AG08395 (cell line): ENCODE measurements at regions not wholly inside any gene's neighbourhood (a gene's known extent, or its start where the extent isn't known, plus 50 kb on each side); places are given as distances from the start of the nearest gene placed in this dataset.
A peak's percentile ranks its signal among the peaks of the same experiment; 100 is the strongest.
"Not testable (repeated sequence)": the region's sequence is repeated elsewhere in the genome, so short reads cannot be mapped to it uniquely, and the experiment has no call there.

Source experiments
- DNase-seq: peaks from one replicate; pipeline ENCODE4 v3.0.0; 2012; ENCODE audit warnings: mixed read lengths, low spot score

DNA sequence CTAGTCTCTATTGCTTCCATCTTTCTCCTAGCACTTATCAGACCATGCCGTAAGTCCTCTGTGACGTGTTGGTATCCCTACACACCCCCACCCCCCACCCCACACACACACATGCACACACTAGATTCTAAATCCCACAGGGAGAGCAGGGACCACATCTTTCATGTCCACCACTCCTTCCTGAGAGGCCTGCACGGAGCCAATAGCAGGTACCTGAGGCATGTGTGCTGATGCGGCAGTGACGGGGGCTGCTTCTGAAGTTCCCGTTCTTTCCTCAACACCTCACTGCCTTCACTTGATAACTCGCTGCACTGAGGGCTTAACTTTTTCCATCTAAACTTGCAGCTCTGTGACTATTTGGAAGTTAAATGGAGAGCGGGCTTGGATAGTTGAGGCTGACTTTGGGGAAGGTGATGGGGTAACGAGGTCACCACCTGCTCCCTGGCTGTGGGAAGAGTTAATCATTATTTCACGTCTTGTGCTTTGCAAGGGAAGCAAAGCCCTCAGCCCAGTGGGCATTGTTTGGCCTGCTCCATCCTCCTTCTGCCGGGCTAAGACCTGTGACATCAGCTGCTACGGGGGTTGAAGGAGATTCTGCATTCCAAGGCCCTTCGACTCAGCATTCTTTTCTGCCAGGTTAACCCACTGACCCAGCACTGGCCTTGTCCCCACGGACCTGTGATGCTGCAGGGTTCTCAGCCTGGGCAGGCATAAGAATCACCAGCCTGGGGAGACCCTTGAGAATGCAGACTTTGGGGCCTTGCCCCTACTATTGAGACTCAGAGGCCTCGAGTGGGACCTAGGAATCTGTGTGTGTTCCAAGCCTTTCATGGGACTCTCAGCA is 187.8 kb downstream of the ANKRD60 start:
- no peak for DNase-seq

GRCh38 chr20:58039274-58040092 is 189.0 kb downstream of the ANKRD60 start:
- no peak for DNase-seq

DNA sequence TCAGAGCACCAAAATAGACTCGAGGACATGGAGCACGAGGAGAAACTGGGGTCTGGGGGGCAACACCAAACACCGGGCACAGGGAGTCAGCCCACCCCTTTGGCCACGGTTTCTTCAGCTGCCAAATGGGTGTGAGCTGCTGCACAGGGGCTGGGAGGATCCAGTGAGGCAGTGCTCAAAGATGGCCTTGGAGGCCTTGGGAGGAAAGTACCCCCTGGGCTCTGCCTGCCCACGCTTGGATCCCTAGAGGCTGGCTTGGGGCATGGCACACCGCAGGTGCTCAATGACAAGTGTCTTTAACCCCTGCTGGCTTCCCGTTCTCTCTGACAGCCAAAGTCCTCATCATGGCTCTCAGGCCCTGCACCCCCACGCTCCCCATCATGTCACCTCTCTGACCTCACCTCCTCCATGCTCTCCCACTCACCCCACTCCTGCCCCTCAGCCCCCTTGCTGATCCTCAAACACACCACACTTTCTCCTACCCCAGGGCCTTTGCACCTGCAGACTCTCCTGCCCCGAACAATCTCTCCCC is 190.3 kb downstream of the ANKRD60 start:
- DNase-seq: no peak

DNA sequence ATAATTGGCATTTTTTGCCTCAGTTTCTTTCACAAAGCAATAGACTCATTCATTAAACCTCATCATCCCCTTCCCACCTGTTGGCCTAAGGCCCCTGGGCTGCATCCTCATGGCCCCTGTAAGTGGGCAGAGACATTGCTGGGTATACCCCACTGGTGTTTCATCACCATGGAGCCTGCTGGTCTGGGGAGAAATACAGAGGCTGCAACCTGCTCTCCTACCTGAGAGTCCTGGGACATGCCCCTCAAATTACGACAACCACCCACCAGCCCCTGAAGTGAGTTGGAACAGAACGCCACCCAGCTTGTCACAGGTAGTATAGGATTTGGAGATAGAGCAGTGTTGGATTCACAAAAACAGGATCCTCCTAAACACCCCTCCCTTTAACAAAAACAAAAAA is 190.8 kb downstream of the ANKRD60 start:
- no peak for DNase-seq

DNA sequence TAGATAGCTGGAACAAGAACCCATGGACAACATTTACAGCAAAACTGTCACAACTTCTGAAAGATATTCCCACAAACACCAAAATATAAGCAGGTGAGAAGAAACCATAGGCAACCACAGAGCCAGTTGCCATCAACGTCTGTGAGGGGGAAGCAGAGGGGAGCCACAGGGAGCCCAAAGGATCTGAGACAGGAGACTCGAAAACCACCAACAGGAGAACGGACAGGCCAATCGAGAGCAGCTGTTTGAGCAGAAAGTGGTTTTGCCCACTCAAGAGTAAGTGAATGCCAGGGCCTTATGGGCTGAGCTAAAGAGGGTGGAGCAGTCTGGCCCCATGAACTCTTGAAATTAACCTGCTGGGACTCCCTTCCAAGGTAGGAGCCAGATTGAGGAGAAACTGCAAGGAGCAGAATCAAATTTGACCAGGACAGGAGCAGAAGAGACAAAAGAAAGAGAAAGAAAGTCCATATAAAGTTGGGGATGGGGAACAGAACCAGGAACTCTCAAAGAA is 195.4 kb downstream of the ANKRD60 start:
- DNase-seq: no peak

- no peak for DNase-seq
Measured at GRCh38 chr20:58032599-58032998, 195.9 kb downstream of the ANKRD60 start.

DNA sequence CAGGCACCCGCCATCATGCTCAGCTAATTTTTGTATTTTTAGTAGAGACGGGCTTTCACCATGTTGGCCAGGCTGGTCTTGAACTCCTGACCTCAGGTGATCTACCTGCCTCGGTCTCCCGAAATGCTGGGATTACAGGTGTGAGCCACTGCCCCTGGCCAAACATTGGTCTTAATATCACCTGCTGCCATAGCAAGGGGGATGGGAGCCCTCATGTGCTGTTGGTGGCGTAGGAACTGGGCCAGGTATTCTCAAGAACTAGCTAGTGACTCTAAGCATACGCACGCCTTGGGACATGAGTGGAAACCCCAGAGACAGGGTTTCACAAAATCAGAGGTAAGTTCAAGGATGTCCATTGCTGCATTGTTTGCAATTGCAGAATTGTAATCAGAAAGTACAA is 197.1 kb downstream of the ANKRD60 start:
- DNase-seq: not testable (repeated sequence)

GRCh38 chr20:58028123-58028522 is 200.3 kb downstream of the ANKRD60 start:
- no peak for DNase-seq

GRCh38 chr20:58026361-58026760 is 202.1 kb downstream of the ANKRD60 start:
- no peak for DNase-seq

GRCh38 chr20:58025233-58025632 is 203.2 kb downstream of the ANKRD60 start:
- no peak for DNase-seq

GRCh38 chr20:58024241-58024721 is 204.2 kb downstream of the ANKRD60 start:
- DNase-seq: no peak

DNA sequence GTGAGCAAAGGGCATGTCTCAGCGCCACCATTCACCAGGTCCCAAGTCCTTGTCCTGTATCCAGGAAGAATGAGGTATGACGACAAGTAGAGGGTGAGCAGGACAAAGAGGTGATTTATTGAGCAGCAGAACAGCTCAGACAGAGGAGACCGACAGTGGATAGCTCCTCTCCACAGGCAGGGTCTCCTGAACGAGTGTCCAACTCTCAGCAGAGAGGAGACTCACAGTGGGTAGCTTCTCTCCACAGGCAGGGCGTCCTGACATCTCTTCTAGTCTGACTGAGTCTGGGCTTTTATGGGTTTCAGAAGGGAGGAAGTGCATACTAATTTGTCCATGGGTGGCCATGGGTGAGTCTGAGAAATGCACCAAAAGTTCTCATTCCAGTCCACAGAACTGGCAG is 204.7 kb downstream of the ANKRD60 start:
- no peak for DNase-seq

DNA sequence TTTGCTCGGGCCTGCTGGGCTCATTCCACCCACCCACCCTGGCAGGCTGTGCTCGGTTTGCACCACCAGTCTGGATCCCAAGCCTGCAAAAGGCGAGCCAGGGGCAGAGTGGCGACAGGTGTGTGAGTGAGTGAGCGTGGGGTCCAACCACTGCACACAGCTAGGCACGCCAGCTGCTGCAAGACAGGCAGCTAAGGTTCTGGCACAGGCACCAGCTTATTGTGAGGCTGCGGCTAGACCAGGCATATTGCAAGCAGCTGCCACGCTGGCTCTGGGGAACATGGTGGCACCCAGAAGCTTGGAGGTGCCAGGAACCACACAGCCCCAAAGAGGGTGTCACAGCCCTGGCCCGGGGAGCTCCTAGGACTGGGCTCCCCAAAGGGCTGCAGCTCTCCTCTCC is 205.1 kb downstream of the ANKRD60 start:
- DNase-seq: no peak

- no peak for DNase-seq
Measured at GRCh38 chr20:58022711-58023110, 205.7 kb downstream of the ANKRD60 start.

- peak; percentile 34 for DNase-seq
Measured at GRCh38 chr20:58021481-58021880, 207.0 kb downstream of the ANKRD60 start.

- DNase-seq: no peak
Measured at GRCh38 chr20:58020656-58021454, 207.6 kb downstream of the ANKRD60 start.

DNA sequence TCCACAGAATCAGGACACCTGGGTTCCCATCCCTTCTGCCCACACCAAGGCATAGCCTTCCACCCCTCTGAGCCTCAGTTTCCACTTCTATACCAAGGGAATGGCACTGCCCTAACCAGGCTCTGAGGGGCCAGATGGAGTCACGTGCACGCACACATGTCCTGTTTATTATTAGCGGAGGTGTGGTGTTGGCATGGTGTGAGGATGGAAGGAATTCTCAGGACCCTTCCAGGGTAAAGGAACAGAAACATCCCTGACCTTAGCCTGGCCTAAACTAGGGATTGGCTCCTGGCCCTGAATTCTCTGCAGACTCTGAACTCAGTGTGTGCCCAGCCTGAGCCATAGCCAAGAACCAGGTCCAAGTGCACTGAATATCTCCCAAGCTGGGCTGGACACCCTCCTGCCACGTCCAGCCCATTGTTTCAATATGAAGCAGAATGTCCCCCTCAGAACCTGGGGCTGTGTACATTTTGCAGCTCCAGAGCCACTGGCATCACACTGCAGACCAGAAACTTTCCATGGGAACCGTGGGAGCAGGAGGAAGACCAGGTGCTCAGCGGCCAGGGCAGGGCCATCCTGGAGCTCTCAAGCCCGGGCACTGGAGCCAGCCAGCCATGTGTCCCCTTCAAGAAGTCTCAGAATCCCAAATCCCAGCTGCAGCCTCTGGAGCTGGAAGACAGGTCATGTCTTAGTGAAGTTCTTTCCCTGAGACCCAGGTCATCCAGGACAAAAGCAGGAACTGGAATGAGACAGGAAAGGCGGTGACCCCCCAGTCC is 208.4 kb downstream of the ANKRD60 start:
- no peak for DNase-seq

DNA sequence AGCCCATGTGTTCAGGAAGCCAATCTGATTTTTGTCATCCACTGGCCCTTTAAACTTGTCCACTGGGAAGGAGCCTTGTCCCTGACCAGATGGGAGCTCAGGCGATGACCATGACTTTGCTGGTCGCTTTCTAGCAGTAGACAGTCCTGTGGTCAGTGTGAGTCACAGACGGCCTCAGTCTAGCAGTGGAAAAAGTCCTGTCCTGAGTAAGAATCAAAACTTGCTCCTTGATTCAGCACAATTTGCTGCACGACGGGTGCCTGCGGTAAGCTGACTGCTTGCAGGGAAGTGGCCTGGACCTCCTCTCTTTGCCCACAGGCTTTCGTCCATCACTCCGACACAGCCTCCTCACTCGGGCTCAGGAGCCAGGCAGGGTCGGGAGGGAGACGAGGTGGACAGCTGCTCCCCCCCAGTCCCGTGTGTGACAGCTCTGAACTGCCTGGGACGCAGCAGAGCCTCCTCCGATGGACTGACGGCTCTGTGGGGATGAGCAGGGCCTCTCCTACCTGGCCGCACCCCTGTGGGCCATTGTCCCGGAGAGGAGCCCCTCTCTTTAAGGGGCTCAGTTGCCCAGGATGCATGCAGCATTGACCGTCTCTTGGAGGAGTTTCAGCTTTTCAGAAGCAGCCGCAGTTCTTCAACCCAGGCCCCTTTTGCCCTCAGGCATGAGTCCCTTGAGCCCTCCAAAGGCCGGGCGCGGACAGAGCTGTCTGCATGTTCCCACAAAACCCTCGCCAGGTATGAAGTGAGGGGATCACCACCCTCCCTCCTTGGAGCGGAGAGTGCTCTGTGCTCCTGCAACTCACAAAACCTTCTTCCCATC is 209.2 kb downstream of the ANKRD60 start:
- peak; percentile 91 for DNase-seq

DNA sequence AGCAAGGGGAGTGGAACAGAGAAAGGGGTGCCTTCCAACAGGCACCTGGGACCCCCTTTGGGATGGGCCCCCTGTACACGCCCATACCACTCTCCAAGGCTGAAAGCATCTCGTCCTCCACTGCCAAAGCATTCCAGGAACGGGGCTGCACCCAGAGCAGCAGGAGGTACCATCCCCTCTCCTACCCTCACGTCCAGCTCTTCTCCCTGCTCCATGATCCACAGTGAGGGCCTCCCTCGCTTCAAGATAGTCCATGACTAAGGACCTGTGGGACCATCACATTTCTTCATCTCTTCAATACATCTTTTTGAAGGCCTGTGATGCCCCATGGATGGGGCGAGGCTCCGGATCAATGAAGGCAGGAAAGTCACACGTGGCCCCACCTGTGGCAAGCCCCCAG is 209.9 kb downstream of the ANKRD60 start:
- DNase-seq: no peak

- DNase-seq: no peak
Measured at GRCh38 chr20:58017970-58018530, 210.4 kb downstream of the ANKRD60 start.
